Neural progenitor cell (in vitro differentiated cells): ENCODE measurements at regions not wholly inside any gene's neighbourhood (a gene's known extent, or its start where the extent isn't known, plus 50 kb on each side); places are given as distances from the start of the nearest gene placed in this dataset.

Experiments used
- EZH2 ChIP-seq: fragments of 200-600 bp; sonication (generic); IDR thresholded peaks from 2 replicates; pipeline ENCODE4 v1.6.1; 2017; ENCODE audit warnings: antibody characterized with exemption, mild to moderate bottlenecking, moderate library complexity
- EZH2phosphoT487 ChIP-seq: fragments of 200-600 bp; sonication (generic); IDR thresholded peaks from 2 replicates; pipeline ENCODE4 v1.6.1; 2017; ENCODE audit warnings: antibody characterized with exemption
- TF ChIP-seq, protein P1 (sequence below): fragments of 200-600 bp; sonication (generic); IDR thresholded peaks from 2 replicates; pipeline ENCODE4 v1.5.1; 2017; ENCODE audit warnings: antibody characterized with exemption, mild to moderate bottlenecking

DNA sequence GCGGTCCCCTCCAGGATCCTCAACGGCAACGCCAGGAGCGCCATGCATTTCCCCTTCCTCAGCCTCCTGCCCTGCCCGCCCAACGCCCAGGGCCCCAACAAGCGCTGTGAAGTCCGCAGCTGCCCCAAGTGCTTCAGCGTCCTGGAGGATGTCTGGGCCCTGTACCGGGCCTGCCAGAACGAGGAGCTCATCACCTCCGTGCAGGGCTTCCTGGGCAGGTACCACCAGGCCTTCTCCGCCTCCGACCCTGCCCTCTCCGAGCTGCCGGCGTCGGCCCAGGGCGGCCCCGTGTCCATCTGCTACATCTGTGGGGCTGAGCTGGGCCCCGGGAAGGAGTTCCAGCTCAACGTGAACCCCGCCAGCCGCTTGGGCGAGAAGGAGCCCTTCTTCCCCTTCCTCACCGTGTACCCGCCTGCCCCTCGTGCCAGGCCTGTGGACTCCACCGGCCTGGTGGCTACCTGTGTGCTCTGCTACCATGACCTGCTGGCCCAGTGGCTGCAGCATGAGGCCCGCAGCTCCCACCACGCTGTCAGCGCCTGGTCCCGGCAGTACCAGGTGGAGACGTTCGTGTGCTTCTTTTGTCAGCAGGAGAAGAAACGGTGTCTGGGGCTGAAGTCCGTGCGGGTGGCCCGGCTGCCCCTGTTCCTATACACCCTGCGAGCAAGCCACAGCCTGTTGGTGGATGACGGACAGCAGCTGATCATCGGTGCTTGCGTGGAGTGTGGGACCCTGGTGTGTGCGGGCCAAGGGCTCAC is 58.9 kb upstream of the CIBAR2 start:
- TF ChIP-seq, protein P1, sequence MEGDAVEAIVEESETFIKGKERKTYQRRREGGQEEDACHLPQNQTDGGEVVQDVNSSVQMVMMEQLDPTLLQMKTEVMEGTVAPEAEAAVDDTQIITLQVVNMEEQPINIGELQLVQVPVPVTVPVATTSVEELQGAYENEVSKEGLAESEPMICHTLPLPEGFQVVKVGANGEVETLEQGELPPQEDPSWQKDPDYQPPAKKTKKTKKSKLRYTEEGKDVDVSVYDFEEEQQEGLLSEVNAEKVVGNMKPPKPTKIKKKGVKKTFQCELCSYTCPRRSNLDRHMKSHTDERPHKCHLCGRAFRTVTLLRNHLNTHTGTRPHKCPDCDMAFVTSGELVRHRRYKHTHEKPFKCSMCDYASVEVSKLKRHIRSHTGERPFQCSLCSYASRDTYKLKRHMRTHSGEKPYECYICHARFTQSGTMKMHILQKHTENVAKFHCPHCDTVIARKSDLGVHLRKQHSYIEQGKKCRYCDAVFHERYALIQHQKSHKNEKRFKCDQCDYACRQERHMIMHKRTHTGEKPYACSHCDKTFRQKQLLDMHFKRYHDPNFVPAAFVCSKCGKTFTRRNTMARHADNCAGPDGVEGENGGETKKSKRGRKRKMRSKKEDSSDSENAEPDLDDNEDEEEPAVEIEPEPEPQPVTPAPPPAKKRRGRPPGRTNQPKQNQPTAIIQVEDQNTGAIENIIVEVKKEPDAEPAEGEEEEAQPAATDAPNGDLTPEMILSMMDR: no peak
- TF ChIP-seq EZH2phosphoT487 (no peak), EZH2 (no peak)
